Stomach (tissue), 4 donors: ENCODE measurements at regions not wholly inside any gene's neighbourhood (a gene's known extent, or its start where the extent isn't known, plus 50 kb on each side); places are given as distances from the start of the nearest gene placed in this dataset.

Experiments used
- POLR2AphosphoS5 ChIP-seq, 3 donors: sonication (generic); formaldehyde crosslinking; IDR thresholded peaks; one replicate each; pipeline ENCODE4 v1.6.1; 2016; ENCODE audit warnings: antibody characterized with exemption in 3 of 3
- TF ChIP-seq, protein P1 (sequence below), 7 experiments: fragments of 450-650 bp in 4 of 7; fragments of 200-600 bp in 3 of 7; sonication (generic) in 3 of 7; IDR thresholded peaks; one replicate each; pipeline ENCODE4 v1.5.1; 2016 to 2019; ENCODE audit warnings: antibody characterized with exemption in 7 of 7, control low read depth in 2 of 7, mild to moderate bottlenecking in 1 of 7

DNA sequence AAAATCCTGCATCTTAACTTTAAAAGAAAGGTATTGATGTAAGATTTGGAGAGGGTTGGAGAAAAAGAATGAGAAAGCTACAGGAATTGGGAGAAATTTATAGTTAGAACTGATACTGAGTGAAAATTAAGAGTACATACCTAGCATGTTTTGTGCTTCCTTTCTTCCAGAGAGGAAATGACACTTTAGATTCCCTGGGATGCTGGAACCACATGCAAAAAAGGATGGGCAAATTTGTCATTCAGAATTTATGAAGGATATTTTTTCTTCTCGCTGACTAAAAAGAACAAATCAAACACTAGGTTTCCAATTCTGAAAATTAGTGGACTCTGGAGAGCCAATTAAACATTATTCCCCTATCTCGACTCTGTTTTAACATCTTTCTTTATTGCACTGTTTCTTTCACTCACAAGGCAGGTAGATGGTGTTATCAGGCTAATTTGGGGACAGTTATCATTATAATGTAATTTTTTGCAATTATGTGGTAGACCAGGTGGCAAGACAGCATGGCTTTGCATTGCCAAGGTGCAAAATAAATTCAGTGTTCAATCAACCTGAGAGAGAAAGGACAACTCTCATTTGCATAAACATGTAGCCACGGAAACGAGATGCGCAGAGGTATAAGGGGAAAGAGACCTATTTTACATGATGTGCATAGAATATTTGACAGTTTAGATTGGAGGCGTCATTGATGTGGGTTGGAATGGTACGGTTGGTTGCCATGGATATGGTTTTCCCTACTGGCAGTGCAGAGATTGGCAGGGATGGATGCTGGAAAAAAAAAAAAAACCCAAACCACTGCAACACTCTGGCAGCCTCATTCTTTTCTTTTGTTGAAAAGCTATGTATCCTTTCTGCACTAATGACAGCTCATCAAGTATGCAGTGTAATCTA is 320.4 kb upstream of the CCNH start:
- TF ChIP-seq, protein P1, sequence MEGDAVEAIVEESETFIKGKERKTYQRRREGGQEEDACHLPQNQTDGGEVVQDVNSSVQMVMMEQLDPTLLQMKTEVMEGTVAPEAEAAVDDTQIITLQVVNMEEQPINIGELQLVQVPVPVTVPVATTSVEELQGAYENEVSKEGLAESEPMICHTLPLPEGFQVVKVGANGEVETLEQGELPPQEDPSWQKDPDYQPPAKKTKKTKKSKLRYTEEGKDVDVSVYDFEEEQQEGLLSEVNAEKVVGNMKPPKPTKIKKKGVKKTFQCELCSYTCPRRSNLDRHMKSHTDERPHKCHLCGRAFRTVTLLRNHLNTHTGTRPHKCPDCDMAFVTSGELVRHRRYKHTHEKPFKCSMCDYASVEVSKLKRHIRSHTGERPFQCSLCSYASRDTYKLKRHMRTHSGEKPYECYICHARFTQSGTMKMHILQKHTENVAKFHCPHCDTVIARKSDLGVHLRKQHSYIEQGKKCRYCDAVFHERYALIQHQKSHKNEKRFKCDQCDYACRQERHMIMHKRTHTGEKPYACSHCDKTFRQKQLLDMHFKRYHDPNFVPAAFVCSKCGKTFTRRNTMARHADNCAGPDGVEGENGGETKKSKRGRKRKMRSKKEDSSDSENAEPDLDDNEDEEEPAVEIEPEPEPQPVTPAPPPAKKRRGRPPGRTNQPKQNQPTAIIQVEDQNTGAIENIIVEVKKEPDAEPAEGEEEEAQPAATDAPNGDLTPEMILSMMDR (IDR thresholded peaks at IDR 0.05) = no peak
- TF ChIP-seq POLR2AphosphoS5 (IDR thresholded peaks at IDR 0.05) = no peak
